Mucosa of descending colon (tissue), 3 donors: ENCODE measurements at regions not wholly inside any gene's neighbourhood (a gene's known extent, or its start where the extent isn't known, plus 50 kb on each side); places are given as distances from the start of the nearest gene placed in this dataset.
A peak's percentile ranks its signal among the peaks of the same experiment; 100 is the strongest.

Source experiments
- ATAC-seq: fragments of 200-7000 bp; cut with Tn5 transposase; one replicate; pipeline ENCODE4 v1.9.1; 2020; ENCODE audit warnings: mild to moderate bottlenecking, moderate library complexity
- DNase-seq, 3 donors: peaks; one replicate each; pipeline ENCODE4 v3.0.0-alpha.2; 2020
- H3K36me3 ChIP-seq: fragments of 200-600 bp; one replicate; pipeline ENCODE4 v1.8.0; 2021; ENCODE audit warnings: low read depth, mild to moderate bottlenecking
- H3K4me1 ChIP-seq: fragments of 200-600 bp; one replicate; pipeline ENCODE4 v1.8.0; 2021; ENCODE audit warnings: low read depth, mild to moderate bottlenecking
- H3K4me3 ChIP-seq: fragments of 200-600 bp; one replicate; pipeline ENCODE4 v1.8.0; 2021; ENCODE audit warnings: mild to moderate bottlenecking
- H3K9me3 ChIP-seq: fragments of 200-600 bp; one replicate; pipeline ENCODE4 v1.8.0; 2021; ENCODE audit warnings: mild to moderate bottlenecking
- CTCF ChIP-seq: fragments of 200-600 bp; IDR thresholded peaks from one replicate; pipeline ENCODE4 v1.8.0; 2022; ENCODE audit warnings: antibody characterized with exemption, mild to moderate bottlenecking
- intact Hi-C, 2 donors: fragments of 100-400 bp; cut with DNase I in 1 of 2; cut with micrococcal nuclease in 1 of 2; formaldehyde crosslinking; loops; one replicate each; pipeline versions ENCODE4 v1.11.0 to v1.11.1; 2022; cut with DNase I, micrococcal nuclease
- donor health status: DM: no; HTN: no; CAD: no; lungs with moderate emphysema.
- donor health status: DM: no; HTN: no; CAD: no.
- donor health status: DM: no; HTN: yes; CAD: no.

GRCh38 chr12:66045506-66045905, 85.0 kb downstream of the LLPH start:
- DNase-seq (no peak), ATAC-seq (no peak)
- no peak overlapping the region for H3K4me3 ChIP-seq
- H3K4me1 ChIP-seq: no peaks in the 10 kb centered on the region
- no peaks in the 10 kb centered on the region for H3K9me3 ChIP-seq
- no peaks in the 10 kb centered on the region for H3K36me3 ChIP-seq
- TF ChIP-seq CTCF: no peak
- intact Hi-C loops: no loop called here

- ATAC-seq: no peak
- intact Hi-C loops: no loop called here
- TF ChIP-seq CTCF: no peak
- DNase-seq: no peak
- Histone ChIP-seq H3K4me1 (no peaks in the 10 kb centered on the region), H3K36me3 (no peaks in the 10 kb centered on the region), H3K9me3 (no peaks in the 10 kb centered on the region), H3K4me3 (no peak overlapping the region)
Observed at GRCh38 chr12:66044731-66045130, 85.8 kb downstream of the LLPH start.

GRCh38 chr12:66043035-66043434, 87.5 kb downstream of the LLPH start:
- intact Hi-C loops: no loop called here
- DNase-seq: no peak
- H3K36me3 ChIP-seq: no peaks in the 10 kb centered on the region
- H3K4me3 ChIP-seq: no peak overlapping the region
- no peaks in the 10 kb centered on the region for H3K4me1 ChIP-seq
- no peak for TF ChIP-seq CTCF
- ATAC-seq: no peak
- no peaks in the 10 kb centered on the region for H3K9me3 ChIP-seq

- Histone ChIP-seq H3K4me3 (no peak overlapping the region), H3K36me3 (no peaks in the 10 kb centered on the region), H3K9me3 (no peaks in the 10 kb centered on the region), H3K4me1 (no peaks in the 10 kb centered on the region)
- no peak for ATAC-seq
- intact Hi-C loops: no loop called here
- TF ChIP-seq CTCF: no peak
- DNase-seq: no peak
Observed at GRCh38 chr12:66041651-66042363, 88.7 kb downstream of the LLPH start.

GRCh38 chr12:66036317-66036716, 94.2 kb downstream of the LLPH start:
- intact Hi-C loops: no loop called here

More at GRCh38 chr12:66036317-66036716, 94.2 kb downstream of the LLPH start:
- no peaks in the 10 kb centered on the region for H3K36me3 ChIP-seq
- ATAC-seq (peak; percentile 8), DNase-seq (no peak)
- H3K4me3 ChIP-seq: no peak overlapping the region
- TF ChIP-seq CTCF: no peak
- no peaks in the 10 kb centered on the region for H3K4me1 ChIP-seq
- H3K9me3 ChIP-seq: no peaks in the 10 kb centered on the region
